H9 (cell line): ENCODE measurements at regions not wholly inside any gene's neighbourhood (a gene's known extent, or its start where the extent isn't known, plus 50 kb on each side); places are given as distances from the start of the nearest gene placed in this dataset.

Source experiments
- DNase-seq: peaks from one replicate; pipeline ENCODE4 v3.0.0-alpha.2; 2017
- H2AFZ ChIP-seq: one replicate; pipeline ENCODE4 v1.6.1; 2013; ENCODE audit warnings: mild to moderate bottlenecking, low read length, control low read depth, moderate library complexity
- H2AK5ac ChIP-seq: 2 replicates; pipeline ENCODE4 v1.6.1; 2013; ENCODE audit warnings: low read length, control low read depth, mixed read lengths; ENCODE audit not compliant: insufficient read length
- H2BK120ac ChIP-seq: one replicate; pipeline ENCODE4 v1.6.1; 2013; ENCODE audit warnings: low read depth, mild to moderate bottlenecking, low read length, control low read depth, inconsistent platforms; ENCODE audit not compliant: poor library complexity, severe bottlenecking
- H2BK12ac ChIP-seq: 2 replicates; pipeline ENCODE4 v1.6.1; 2013; ENCODE audit warnings: low read length, control low read depth, mixed read lengths, low read depth; ENCODE audit not compliant: insufficient read length
- H2BK15ac ChIP-seq: 2 replicates; pipeline ENCODE4 v1.6.1; 2013; ENCODE audit warnings: low read depth, low read length, control low read depth
- H2BK20ac ChIP-seq: one replicate; pipeline ENCODE4 v1.6.1; 2013; ENCODE audit warnings: low read depth, mild to moderate bottlenecking, low read length, control low read depth, inconsistent platforms; ENCODE audit not compliant: poor library complexity, severe bottlenecking
- H2BK5ac ChIP-seq: 2 replicates; pipeline ENCODE4 v1.6.1; 2013; ENCODE audit warnings: low read length, control low read depth, mixed read lengths; ENCODE audit not compliant: insufficient read length
- H3K14ac ChIP-seq: 2 replicates; pipeline ENCODE4 v1.6.1; 2013; ENCODE audit warnings: low read length, control low read depth; ENCODE audit not compliant: insufficient read depth
- H3K18ac ChIP-seq: 2 replicates; pipeline ENCODE4 v1.6.1; 2013; ENCODE audit warnings: low read depth, mild to moderate bottlenecking, mixed read lengths, low read length, control low read depth; ENCODE audit not compliant: insufficient read length
- H3K23ac ChIP-seq: 2 replicates; pipeline ENCODE4 v1.6.1; 2013; ENCODE audit warnings: low read length, control low read depth, mixed read lengths, low read depth; ENCODE audit not compliant: insufficient read length
- H3K23me2 ChIP-seq: 2 replicates; pipeline ENCODE4 v1.6.1; 2013; ENCODE audit warnings: low read depth, mild to moderate bottlenecking, mixed read lengths, low read length, control low read depth; ENCODE audit not compliant: insufficient read length, poor library complexity, severe bottlenecking
- H3K27ac ChIP-seq: 2 replicates; pipeline ENCODE4 v1.5.1; 2013; ENCODE audit warnings: low read length, control low read depth, mixed read lengths, low read depth; ENCODE audit not compliant: insufficient read length
- H3K27me3 ChIP-seq: 2 replicates; pipeline ENCODE4 v1.6.1; 2013; ENCODE audit warnings: low read length, control low read depth, inconsistent platforms; ENCODE audit not compliant: insufficient read depth
- H3K4ac ChIP-seq: 2 replicates; pipeline ENCODE4 v1.6.1; 2013; ENCODE audit warnings: low read depth, mild to moderate bottlenecking, control low read depth, inconsistent platforms, low read length, moderate library complexity
- H3K4me1 ChIP-seq: 2 replicates; pipeline ENCODE4 v1.6.1; 2013; ENCODE audit warnings: low read length, control low read depth, inconsistent platforms; ENCODE audit not compliant: insufficient read depth
- H3K4me2 ChIP-seq: 2 replicates; pipeline ENCODE4 v1.6.1; 2013; ENCODE audit warnings: low read length, control low read depth, mixed read lengths; ENCODE audit not compliant: insufficient read length, insufficient read depth
- H3K56ac ChIP-seq: 2 replicates; pipeline ENCODE4 v1.6.1; 2013; ENCODE audit warnings: low read depth, mild to moderate bottlenecking, mixed read lengths, low read length, control low read depth; ENCODE audit not compliant: insufficient read length
- H3K79me1 ChIP-seq: 2 replicates; pipeline ENCODE4 v1.6.1; 2013; ENCODE audit warnings: low read depth, mild to moderate bottlenecking, moderate library complexity, low read length, control low read depth, inconsistent platforms; ENCODE audit not compliant: insufficient read depth, poor library complexity, severe bottlenecking
- H3K79me2 ChIP-seq: 2 replicates; pipeline ENCODE4 v1.6.1; 2013; ENCODE audit warnings: low read length, control low read depth, inconsistent platforms; ENCODE audit not compliant: insufficient read depth
- H3K9ac ChIP-seq: 2 replicates; pipeline ENCODE4 v1.6.1; 2013; ENCODE audit warnings: low read length, control low read depth, mixed read lengths; ENCODE audit not compliant: insufficient read length; ENCODE audit errors: extremely low read depth
- H3K9me3 ChIP-seq: one replicate; pipeline ENCODE4 v1.6.1; 2013; ENCODE audit warnings: low read depth, low read length, inconsistent platforms; ENCODE audit not compliant: control insufficient read depth
- H3T11ph ChIP-seq: one replicate; pipeline ENCODE4 v1.6.1; 2013; ENCODE audit warnings: mild to moderate bottlenecking, low read length, control low read depth, inconsistent platforms
- H4K20me1 ChIP-seq: one replicate; pipeline ENCODE4 v1.6.1; 2013; ENCODE audit not compliant: control insufficient read depth, insufficient read length, insufficient read depth
- H4K5ac ChIP-seq: 2 replicates; pipeline ENCODE4 v1.6.1; 2013; ENCODE audit warnings: low read depth, mild to moderate bottlenecking, mixed read lengths, low read length, control low read depth; ENCODE audit not compliant: insufficient read length
- H4K8ac ChIP-seq: replicated peaks from 2 replicates; pipeline ENCODE4 v1.6.1; 2013; ENCODE audit warnings: low read length, control low read depth, mixed read lengths, low read depth; ENCODE audit not compliant: insufficient read length
- H4K91ac ChIP-seq: 2 replicates; pipeline ENCODE4 v1.6.1; 2013; ENCODE audit warnings: low read depth, mild to moderate bottlenecking, moderate library complexity, mixed read lengths, low read length, control low read depth; ENCODE audit not compliant: insufficient read length
- H3K27ac Mint-ChIP-seq, 3 experiments: 2 replicates in 2 of 3; 3 replicates in 1 of 3; pipeline ENCODE4 v1.8.0; 2020 to 2021; ENCODE audit warnings: mixed read lengths in 3 of 3, mild to moderate bottlenecking in 1 of 3, moderate library complexity in 1 of 3
- H3K27me3 Mint-ChIP-seq: 2 replicates; pipeline ENCODE4 v1.8.0; 2021; ENCODE audit warnings: low read depth, mild to moderate bottlenecking, moderate library complexity, mixed read lengths
- H3K36me3 Mint-ChIP-seq, 3 experiments: 2 replicates in 2 of 3; 3 replicates in 1 of 3; pipeline ENCODE4 v1.8.0; 2020 to 2021; ENCODE audit warnings: low read depth in 3 of 3, mixed read lengths in 3 of 3; ENCODE audit not compliant: insufficient read depth in 1 of 3
- H3K4me1 Mint-ChIP-seq, 2 experiments: 2 replicates each; pipeline ENCODE4 v1.8.0; 2020; ENCODE audit warnings: mixed read lengths in 2 of 2
- H3K4me3 Mint-ChIP-seq, 2 experiments: 2 replicates in 1 of 2; 3 replicates in 1 of 2; pipeline ENCODE4 v1.8.0; 2020 to 2021; ENCODE audit warnings: mild to moderate bottlenecking in 2 of 2, mixed read lengths in 2 of 2, moderate library complexity in 1 of 2
- H3K9me3 Mint-ChIP-seq, 2 experiments: 2 replicates in 1 of 2; 3 replicates in 1 of 2; pipeline ENCODE4 v1.8.0; 2020; ENCODE audit warnings: mild to moderate bottlenecking in 2 of 2, mixed read lengths in 2 of 2, moderate library complexity in 1 of 2
- WGBS: extraction: QIAGEN DNeasy Blood & Tissue Kit; methylation state at CpG from one replicate; pipeline ENCODE4 v1.1.7; 2013; ENCODE audit warnings: missing lambda C conversion rate, low lambda C conversion rate, mixed read lengths; ENCODE audit not compliant: insufficient read length; ENCODE audit errors: extremely low coverage; 5-methylcytosine and 5-hydroxymethylcytosine counted together
- TF ChIP-seq, protein P1 (sequence below): fragments of 200-600 bp; sonication (generic); conservative IDR thresholded peaks from 3 replicates; pipeline ENCODE4 v1.8.0; 2021; ENCODE audit warnings: antibody characterized with exemption, mild to moderate bottlenecking

DNA sequence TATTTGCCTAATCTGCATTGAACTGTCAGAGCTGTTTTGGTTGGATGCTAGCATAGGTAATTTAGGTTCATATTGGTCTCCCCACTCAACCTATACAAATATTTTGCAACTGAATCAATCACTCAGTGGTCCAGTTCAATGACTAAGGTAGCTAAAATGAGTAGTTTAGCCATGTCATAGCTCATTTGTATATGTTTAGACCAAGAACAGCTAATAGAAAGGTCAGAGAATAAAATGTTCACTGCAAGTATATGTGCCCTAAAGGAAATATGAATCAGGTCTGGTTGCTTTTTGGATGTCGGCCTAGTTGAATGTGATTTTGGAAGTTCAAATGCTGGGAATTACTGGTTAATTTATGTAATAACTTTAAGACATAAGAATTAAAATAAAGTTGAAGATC lies 883.9 kb downstream of the LRFN5 start:
- Mint-ChIP-seq H3K27ac (no peak overlapping the region), H3K27me3 (no peaks in the 10 kb centered on the region), H3K4me3 (no peak overlapping the region), H3K36me3 (no peaks in the 10 kb centered on the region), H3K4me1 (peaks cover 4 to 5% of the 10 kb centered on the region in 2 experiments), H3K9me3 (no peaks in the 10 kb centered on the region)
- H2BK12ac ChIP-seq = no peak overlapping the region
- no peaks in the 10 kb centered on the region for H4K20me1 ChIP-seq
- H3K23ac ChIP-seq = no peak overlapping the region
- no peak overlapping the region for H3K14ac ChIP-seq
- H2BK120ac ChIP-seq = no peak overlapping the region
- no peaks in the 10 kb centered on the region for H3K23me2 ChIP-seq
- no peak overlapping the region for H2BK20ac ChIP-seq
- H3K4me2 ChIP-seq = no peak overlapping the region
- H3K9me3 ChIP-seq = no peaks in the 10 kb centered on the region
- no peak overlapping the region for H3T11ph ChIP-seq
- H3K27me3 ChIP-seq = no peaks in the 10 kb centered on the region
- no peak overlapping the region for H4K8ac ChIP-seq
- H3K18ac ChIP-seq = no peak overlapping the region
- no peak overlapping the region for H2AFZ ChIP-seq
- H4K5ac ChIP-seq = no peak overlapping the region
- H3K4ac ChIP-seq = no peak overlapping the region
- TF ChIP-seq, protein P1, sequence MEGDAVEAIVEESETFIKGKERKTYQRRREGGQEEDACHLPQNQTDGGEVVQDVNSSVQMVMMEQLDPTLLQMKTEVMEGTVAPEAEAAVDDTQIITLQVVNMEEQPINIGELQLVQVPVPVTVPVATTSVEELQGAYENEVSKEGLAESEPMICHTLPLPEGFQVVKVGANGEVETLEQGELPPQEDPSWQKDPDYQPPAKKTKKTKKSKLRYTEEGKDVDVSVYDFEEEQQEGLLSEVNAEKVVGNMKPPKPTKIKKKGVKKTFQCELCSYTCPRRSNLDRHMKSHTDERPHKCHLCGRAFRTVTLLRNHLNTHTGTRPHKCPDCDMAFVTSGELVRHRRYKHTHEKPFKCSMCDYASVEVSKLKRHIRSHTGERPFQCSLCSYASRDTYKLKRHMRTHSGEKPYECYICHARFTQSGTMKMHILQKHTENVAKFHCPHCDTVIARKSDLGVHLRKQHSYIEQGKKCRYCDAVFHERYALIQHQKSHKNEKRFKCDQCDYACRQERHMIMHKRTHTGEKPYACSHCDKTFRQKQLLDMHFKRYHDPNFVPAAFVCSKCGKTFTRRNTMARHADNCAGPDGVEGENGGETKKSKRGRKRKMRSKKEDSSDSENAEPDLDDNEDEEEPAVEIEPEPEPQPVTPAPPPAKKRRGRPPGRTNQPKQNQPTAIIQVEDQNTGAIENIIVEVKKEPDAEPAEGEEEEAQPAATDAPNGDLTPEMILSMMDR = no peak
- no peak overlapping the region for H4K91ac ChIP-seq
- DNase-seq = no peak
- H3K4me1 ChIP-seq = no peaks in the 10 kb centered on the region
- no peak overlapping the region for H3K56ac ChIP-seq
- H3K79me2 ChIP-seq = no peaks in the 10 kb centered on the region
- no peaks in the 10 kb centered on the region for H3K79me1 ChIP-seq
- no peak overlapping the region for H2BK15ac ChIP-seq
- no peak overlapping the region for H2BK5ac ChIP-seq
- no peak overlapping the region for H3K9ac ChIP-seq
- no peak overlapping the region for H3K27ac ChIP-seq
- H2AK5ac ChIP-seq = no peak overlapping the region
- WGBS = no CpG with 5 or more reads among the region's 1 CpG
